Gastrocnemius medialis (tissue), 4 donors: ENCODE measurements at regions not wholly inside any gene's neighbourhood (a gene's known extent, or its start where the extent isn't known, plus 50 kb on each side); places are given as distances from the start of the nearest gene placed in this dataset.

ENCODE experiments used
- POLR2A ChIP-seq, 2 donors: fragments of 450-650 bp; IDR thresholded peaks; one replicate each; pipeline ENCODE4 v1.6.1; 2017; ENCODE audit warnings: antibody characterized with exemption in 2 of 2, mild to moderate bottlenecking in 2 of 2, moderate library complexity in 2 of 2
- TF ChIP-seq, protein P1 (sequence below), 5 experiments: fragments of 450-650 bp in 3 of 5; fragments of 200-600 bp in 2 of 5; sonication (generic) in 2 of 5; IDR thresholded peaks in 4 of 5; conservative IDR thresholded peaks in 1 of 5; 1 replicate in 4 of 5; 2 replicates in 1 of 5; pipeline ENCODE4 v1.5.1; 2016 to 2019; ENCODE audit warnings: antibody characterized with exemption in 5 of 5, mild to moderate bottlenecking in 3 of 5, moderate library complexity in 3 of 5

DNA sequence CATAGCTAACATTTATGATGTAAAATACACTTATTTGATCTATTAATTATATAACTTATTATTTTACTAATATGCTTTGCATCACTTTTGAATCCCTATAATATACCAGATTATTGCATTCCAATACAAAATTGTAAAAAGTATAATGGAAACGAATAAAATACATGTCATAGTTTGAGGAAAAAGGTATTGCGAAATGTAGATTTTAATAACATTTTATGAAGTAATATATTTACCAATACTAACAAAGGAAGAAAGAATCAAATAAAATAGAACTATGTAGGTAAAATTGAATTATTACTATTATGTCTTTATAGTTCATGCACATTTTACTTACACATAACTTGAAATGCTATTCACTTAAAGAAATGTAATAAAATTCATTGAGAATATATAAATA lies 1300.2 kb downstream of the ADGRL3 start:
- TF ChIP-seq, protein P1, sequence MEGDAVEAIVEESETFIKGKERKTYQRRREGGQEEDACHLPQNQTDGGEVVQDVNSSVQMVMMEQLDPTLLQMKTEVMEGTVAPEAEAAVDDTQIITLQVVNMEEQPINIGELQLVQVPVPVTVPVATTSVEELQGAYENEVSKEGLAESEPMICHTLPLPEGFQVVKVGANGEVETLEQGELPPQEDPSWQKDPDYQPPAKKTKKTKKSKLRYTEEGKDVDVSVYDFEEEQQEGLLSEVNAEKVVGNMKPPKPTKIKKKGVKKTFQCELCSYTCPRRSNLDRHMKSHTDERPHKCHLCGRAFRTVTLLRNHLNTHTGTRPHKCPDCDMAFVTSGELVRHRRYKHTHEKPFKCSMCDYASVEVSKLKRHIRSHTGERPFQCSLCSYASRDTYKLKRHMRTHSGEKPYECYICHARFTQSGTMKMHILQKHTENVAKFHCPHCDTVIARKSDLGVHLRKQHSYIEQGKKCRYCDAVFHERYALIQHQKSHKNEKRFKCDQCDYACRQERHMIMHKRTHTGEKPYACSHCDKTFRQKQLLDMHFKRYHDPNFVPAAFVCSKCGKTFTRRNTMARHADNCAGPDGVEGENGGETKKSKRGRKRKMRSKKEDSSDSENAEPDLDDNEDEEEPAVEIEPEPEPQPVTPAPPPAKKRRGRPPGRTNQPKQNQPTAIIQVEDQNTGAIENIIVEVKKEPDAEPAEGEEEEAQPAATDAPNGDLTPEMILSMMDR (IDR thresholded peaks at IDR 0.05 in 4 of 5, conservative IDR thresholded peaks at IDR 0.05 in 1 of 5), result no peak
- TF ChIP-seq POLR2A (IDR thresholded peaks at IDR 0.05), result no peak
